Fibroblast of gingiva (primary cell): ENCODE measurements at regions not wholly inside any gene's neighbourhood (a gene's known extent, or its start where the extent isn't known, plus 50 kb on each side); places are given as distances from the start of the nearest gene placed in this dataset.

Experiments
- DNase-seq: peaks from one replicate; pipeline ENCODE4 v3.0.0-alpha.2; 2011; ENCODE audit warnings: low read depth

- no peak for DNase-seq
These were observed 54.9 kb upstream of the PDE10A start for GRCh38 chr6:165717732-165718465.

GRCh38 chr6:165716886-165717285 is 53.8 kb upstream of the PDE10A start:
- DNase-seq, result no peak

- no peak for DNase-seq
These were observed 52.4 kb upstream of the PDE10A start for GRCh38 chr6:165715428-165715827.

DNA sequence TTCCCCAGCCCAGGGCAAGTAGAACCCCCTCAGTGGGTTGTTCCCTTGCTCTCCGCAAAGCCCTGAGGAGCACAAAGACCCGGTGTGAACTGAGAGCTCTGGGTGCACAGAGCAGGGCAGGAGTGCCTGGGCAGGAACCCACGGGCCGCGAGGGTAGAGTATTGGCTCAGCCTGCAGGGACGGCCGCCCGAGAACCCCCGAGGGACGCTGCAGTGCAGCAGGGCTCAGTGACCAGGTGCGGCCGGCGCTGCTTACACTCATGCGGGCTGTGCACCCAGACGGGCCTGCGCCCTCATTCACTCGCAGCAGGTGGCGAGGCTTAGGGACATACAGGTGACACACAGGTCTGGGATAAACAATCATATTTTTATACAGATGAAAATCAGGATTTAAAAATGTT is 51.9 kb upstream of the PDE10A start:
- no peak for DNase-seq

DNA sequence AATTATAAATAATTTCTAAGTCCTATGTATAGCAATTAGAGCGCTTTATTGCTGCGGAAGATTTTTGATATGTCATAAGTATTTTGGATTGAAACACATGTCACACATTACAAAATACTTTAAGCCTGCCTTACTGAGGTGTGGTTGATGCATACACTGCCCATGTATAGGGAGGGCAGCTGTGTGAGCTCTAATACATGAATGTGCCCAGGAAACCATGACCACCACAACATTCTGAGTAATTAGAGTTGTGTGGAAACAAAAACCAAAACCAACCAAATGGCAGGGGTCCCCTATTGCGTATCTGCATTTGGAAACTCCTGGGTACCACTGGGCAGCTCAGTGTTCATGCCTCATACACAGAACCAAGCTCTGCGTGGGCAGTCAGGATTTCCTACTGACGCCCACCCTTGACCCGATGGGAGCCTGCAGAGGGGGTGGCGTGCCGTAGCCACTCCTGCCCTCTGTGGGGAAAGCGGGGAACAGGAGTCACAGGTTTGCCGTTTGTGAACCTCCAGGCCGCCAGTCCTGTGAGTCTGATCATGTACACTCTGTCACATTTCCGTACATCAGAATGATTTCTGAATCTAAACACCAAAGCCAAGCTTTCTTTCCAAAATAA is 50.9 kb upstream of the PDE10A start:
- no peak for DNase-seq
